NCI-H2029 treated with DMSO at 0.1 percent for 48 hours (cell line): ENCODE measurements at regions not wholly inside any gene's neighbourhood (a gene's known extent, or its start where the extent isn't known, plus 50 kb on each side); places are given as distances from the start of the nearest gene placed in this dataset.
"Not testable (repeated sequence)": the region's sequence is repeated elsewhere in the genome, so short reads cannot be mapped to it uniquely, and the experiment has no call there.

ENCODE experiments used
- DNase-seq: peaks from one replicate; lab custom pipeline; 2025; lab: John Stamatoyannopoulos, UW

DNA sequence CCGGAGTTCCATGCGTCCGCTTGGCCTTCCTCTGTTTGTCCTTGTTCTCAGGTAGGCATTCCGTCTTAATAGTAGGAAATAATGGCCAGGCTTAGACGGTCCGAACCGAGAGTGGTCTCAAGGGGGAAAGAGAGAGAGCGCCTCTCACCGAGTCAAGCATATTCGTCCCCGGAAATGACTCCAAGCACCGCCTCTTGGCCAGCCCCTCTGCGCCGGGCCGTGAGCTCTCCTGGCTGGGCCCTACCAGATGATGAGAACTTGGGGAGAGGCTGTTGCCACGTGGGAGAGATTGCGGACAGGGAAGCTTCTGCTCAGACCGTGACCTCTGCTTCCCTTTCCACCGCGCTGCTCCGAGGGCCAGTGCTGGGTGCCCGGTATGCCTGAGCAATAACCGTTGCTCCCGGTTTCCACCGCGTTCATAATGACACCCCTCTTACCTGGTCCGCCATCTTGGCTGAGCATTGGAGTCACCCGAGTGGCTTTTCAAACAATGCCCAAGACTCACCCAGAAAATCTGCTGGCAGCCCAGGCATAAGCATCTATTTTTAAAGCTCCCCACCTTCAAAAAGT is 251.1 kb upstream of the SHH start:
- no peak for DNase-seq

DNA sequence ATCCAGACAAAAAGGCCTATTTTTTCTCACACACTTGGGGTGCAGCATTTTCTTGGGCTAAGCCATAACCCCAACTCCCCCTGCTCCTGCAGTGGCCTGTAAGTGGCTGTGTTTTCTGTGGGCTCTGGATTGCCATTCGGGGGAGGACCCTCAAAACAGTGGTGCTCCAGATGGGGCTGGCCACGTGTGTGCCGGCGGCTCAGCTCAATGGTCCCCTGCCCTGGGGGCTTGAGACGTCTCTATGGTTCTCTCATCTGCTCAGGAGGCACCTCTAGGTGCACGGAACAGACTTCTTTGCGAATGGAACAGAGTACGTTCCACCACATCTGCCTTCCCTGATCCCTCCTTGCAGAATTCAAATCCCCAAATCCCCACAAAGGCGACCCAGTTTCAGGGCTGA is 250.0 kb upstream of the SHH start:
- no peak for DNase-seq

GRCh38 chr7:156061689-156062255 is 249.5 kb upstream of the SHH start:
- no peak for DNase-seq

DNA sequence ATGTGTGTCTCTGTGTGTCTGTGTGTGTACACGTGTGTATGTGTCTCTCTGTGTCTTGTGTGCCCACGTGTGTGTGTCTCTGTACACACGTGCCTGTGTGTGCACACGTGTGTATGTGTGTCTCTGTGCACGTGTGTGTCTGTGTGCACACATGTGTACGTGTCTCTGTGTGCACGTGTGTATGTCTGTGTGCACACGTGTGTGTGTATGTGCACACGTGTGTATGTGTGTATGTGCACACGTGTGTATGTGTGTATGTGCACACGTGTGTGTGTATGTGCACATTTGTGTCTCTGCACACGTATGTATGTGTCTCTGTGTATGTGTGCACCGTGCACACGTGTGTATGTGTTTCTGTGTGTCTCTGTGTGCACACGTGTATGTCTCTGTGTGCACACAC is 248.7 kb upstream of the SHH start:
- DNase-seq: no peak

DNA sequence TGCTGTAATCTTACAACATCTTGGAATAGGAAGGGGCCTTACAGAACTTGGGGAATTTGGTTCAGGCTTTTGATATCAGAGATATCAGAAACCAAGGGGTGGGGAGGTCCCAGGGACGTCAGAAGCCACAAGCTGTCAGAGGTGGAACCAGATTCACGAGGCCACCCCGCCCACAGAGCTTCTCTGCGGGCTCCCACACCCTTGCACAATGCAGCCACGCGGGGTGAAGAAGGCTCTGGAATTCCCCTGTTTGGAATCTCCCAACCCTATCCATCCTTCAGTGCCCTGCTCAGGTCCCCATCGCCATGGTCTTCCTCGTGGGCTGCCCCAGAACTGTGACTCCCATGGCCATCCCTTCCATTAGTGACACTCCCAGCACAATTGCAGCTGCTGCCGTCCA is 247.1 kb upstream of the SHH start:
- DNase-seq: no peak

DNA sequence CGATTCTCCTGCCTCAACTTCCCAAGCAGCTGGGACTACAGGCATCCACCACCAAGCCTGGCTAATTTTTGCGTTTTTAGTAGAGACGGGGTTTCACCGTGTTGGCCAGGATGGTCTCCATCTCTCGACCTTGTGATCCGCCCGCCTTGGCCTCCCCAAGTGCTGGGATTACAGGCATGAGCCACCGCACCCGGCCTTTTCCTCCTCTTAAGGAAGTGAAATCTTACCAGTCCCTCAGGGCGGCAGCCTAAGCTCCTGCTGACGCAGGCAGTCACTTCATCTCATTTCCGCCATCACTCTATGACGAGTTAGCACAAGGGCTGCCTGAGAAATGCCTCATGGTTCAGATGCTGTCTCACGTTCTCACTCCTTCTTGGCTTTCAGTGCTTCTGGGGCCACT is 246.0 kb upstream of the SHH start:
- no peak for DNase-seq

- DNase-seq: no peak
Observed at GRCh38 chr7:156056534-156056933, 244.3 kb upstream of the SHH start.

GRCh38 chr7:156055206-156055822 is 243.1 kb upstream of the SHH start:
- DNase-seq: no peak

GRCh38 chr7:156051884-156052283 is 239.6 kb upstream of the SHH start:
- no peak for DNase-seq

DNA sequence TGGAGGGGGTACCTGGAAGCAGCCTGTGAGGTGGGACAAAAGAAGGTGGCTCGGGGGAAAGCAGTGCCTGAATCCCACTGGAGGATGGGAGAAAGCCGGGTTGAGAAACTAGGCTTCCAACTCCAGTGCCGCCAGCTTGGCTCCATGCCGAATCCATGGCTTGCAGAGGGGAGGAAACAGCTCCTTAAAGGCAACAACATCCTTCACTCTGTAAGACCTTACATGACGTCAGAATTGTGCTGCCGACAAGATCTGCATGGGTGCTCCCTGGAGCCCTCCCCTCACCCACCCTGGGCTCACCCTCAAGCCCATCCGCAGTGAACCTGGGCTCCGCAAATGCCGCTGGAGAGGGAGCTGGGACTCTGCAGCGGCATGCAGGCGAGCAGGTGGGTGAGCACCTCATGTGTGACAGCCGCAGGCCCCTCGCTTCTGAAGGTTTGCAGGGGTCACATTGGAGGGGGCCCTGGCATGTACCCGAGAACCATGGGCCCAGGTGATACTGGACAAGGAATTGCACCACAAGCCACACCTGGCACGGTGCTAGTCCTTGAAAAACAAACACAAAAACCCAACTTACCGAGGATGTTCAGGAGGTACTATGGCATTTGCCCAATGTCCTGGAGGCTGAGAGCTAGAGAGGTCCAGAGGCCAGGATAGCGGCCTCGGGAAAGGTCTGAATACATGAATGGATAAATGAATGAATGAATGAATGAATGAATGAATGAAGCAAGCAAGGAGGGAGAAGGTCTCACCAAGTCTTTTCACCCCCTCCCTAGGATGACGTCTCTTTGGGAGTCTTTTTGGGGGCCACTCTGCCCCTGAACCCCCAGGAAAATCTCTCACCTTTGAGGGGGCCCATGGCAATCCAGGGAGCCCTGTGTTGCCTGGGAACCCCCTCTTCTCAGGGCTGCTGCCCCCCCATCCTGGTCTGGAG is 238.6 kb upstream of the SHH start:
- DNase-seq: no peak

DNA sequence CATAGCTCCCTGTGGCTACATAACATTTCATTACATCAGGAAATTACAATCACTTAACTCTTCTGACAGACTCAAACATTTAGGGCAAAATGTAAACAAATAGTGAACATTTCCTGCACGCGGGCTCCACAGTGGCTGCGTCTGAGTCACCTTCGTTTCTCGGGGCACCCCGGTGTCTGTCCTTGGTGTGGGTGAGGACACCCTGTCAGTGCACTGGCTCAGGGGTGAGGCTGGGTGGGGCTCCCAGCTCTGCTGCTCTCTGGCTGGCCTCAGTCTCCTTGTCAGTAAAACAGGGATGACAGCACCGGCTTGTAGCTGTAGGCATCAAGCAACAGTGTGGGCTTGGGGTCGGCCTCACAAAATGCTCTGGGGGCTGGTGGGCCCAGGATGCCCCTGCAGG is 237.1 kb upstream of the SHH start:
- DNase-seq: no peak

- no peak for DNase-seq
Observed at GRCh38 chr7:156046031-156046560, 233.8 kb upstream of the SHH start.

DNA sequence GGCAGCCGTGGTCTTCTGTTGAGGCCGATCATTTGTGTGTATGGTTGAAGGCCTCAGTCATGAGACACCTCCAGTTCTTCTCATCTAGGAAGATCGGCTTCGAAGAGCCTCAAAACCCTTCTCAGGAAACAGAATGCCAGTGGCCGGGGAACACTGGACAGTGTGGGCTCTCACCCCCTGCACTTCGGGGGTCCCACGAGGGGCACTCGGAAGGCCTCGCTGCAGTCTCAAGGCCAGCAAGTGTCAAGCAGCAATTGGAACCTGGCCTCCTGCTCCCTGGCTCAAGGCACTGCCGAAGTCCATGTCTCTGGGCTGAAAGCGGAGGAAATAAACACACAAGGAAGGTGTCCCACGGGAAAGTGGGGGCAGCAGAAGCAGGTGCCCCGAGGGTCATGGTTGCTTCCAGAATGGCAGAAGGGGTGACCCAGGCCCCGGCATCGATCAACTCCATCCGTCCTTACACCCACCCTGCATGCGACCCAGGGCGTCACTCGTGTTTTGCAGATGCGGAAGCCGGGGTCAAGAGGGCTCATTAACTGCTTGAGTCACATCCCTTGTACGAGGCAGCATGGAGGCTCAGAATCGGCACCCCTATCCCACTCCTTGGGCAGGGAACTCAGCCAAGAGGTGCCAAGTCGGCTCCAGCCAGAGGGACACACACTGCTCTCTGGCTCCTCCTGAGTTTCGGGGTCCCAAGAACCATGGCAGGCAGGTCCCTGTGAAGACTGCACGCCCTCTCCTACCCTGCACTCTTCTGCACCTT is 231.3 kb upstream of the SHH start:
- DNase-seq: no peak

- no peak for DNase-seq
Observed at GRCh38 chr7:156041398-156041797, 229.1 kb upstream of the SHH start.

DNA sequence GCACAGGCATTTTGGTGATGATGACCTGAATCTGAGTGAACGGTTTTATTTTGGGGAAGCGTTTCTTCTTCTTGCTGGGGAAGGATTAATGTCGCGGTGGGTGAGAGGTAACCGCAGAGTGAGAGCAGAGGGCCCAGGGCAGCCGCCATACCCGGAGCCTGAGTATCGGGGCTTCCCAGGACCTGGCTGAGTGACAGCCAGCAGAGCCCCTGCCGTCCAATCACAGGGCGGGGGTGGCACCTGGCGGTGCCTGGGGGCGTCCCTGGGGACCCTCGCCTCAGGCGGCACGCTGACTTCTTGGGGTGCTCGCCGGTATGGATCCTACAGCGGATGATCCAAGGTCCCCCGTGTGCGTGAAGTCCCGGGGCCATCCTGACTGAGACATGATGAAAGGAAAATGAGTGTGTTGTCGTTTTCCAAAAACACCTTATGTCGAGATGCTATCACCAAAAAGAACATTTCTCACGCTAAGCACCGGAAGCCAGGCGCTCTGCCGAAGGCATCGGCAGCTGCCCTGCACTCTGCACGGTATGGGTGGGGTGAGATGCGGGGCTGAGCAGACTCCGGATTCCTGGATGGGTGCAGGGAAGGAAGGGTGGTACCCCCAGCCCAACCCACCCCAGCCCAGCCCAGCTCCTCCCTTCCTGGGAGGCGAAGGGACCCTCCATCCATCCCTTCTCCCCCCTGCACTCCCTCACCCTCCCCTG is 227.9 kb upstream of the SHH start:
- no peak for DNase-seq

DNA sequence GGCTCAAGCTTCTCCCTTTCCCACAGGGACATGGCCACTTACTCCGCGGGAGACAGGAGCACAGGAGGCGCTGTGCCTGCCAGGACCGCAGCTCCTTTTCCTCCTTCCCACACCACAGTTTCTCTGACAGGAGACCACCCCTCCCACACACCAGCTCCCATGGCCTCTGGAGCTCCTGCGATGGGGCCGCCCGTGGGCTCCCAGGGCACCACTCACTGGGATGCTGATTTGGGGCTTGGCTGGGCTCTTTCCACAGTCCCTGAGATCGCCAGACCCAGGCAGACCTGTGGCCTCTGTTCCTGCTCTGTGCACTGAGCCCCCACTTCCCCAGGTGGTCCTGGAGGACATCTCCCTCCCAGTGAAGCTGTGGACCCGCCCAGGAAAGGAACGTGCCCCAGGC is 226.9 kb upstream of the SHH start:
- DNase-seq: no peak

GRCh38 chr7:156038345-156038744 is 226.1 kb upstream of the SHH start:
- no peak for DNase-seq

DNA sequence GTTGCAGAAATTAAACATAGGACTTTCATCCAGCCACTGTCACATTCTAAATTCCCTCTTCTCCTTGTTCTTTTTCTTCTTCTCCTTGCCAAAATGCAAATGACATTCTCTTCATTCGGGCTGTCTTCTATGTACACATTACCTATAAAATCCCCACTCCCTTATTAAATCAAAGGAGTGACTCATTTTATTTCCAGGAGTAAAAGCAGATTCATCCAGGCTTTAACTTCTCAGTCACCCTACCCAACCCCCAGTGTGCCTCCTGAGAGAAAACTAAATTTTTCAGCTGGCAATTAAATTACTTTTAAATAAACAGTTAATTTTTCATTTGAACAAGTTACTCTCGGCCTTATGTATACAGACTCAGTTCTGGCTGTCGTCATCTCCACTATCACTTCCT is 223.9 kb upstream of the SHH start:
- DNase-seq: no peak

GRCh38 chr7:156035387-156035786 is 223.1 kb upstream of the SHH start:
- DNase-seq: not testable (repeated sequence)

- DNase-seq: no peak
Observed at GRCh38 chr7:156034397-156034796, 222.1 kb upstream of the SHH start.

GRCh38 chr7:156032973-156033372 is 220.7 kb upstream of the SHH start:
- DNase-seq: no peak
